ENCODE measurements at regions not wholly inside any gene's neighbourhood (a gene's known extent, or its start where the extent isn't known, plus 50 kb on each side); places are given as distances from the start of the nearest gene placed in this dataset.

- no peaks in the 10 kb centered on the region for H4K20me1 ChIP-seq (replicated peaks; ENCODE audit: control insufficient read depth, insufficient read depth, low read length)
- no peak for DNase-seq (ENCODE audit: extremely low read depth in 1 of 4, low spot score in 3 of 4)
- H3K4me2 ChIP-seq (ENCODE audit: insufficient read depth, low read length), result no peak overlapping the region
- CTCF ChIA-PET (ENCODE audit: low intra/inter-chr PET ratio), result no interaction called here
- in situ Hi-C loops (cut with MboI) (no loop called here), intact Hi-C loops (cut with micrococcal nuclease) (no loop called here)
- no peaks in the 10 kb centered on the region for H3K9me3 ChIP-seq (replicated peaks; ENCODE audit: control insufficient read depth, insufficient read depth, low read depth, low read length)
- no peak for FAIRE-seq
- POLR2A ChIA-PET, result interaction anchor here (1.7 kb wide), 1 partner anchor 9 kb away, joined by 4 read pairs; no protein-coding TSS in a partner anchor
- H3K27me3 ChIP-seq (ENCODE audit: control insufficient read depth in 2 of 2, insufficient read depth in 2 of 2, low read length in 2 of 2), result no peaks in the 10 kb centered on the region
- H3K4me3 ChIP-seq, result no peak overlapping the region
- no peak overlapping the region for H3K9ac ChIP-seq (ENCODE audit: insufficient read depth in 1 of 2, low read depth in 2 of 2, low read length in 2 of 2)
- no peaks in the 10 kb centered on the region for H3K9me1 ChIP-seq (ENCODE audit: control insufficient read depth, insufficient read depth, low read length)
- no TSS peak for BruUV-seq (replicated peaks)
- no peaks in the 10 kb centered on the region for H3K79me2 ChIP-seq (ENCODE audit: control insufficient read depth, insufficient read depth, low read length)
- H3K36me3 ChIP-seq (ENCODE audit: control insufficient read depth, insufficient read depth, low read length), result no peaks in the 10 kb centered on the region
- 0% methylated on average over 6 of the region's 6 CpGs for WGBS (ENCODE audit: insufficient coverage, low coverage, missing lambda C conversion rate)
- no peak overlapping the region for H2AFZ ChIP-seq (ENCODE audit: low read depth, low read length)
- no peaks in the 10 kb centered on the region for H3K4me1 ChIP-seq (replicated peaks in 1 of 2; ENCODE audit: control insufficient read depth in 2 of 2, insufficient read depth in 2 of 2, low read length in 2 of 2)
- TF ChIP-seq ZNF511 (CRISPR knock-in tag; IDR thresholded peaks at IDR 0.05) (no peak), ZBTB12 (CRISPR knock-in tag; IDR thresholded peaks at IDR 0.05) (no peak), IRF9 (tag; IDR thresholded peaks at IDR 0.05) (no peak), ETS1 (conservative IDR thresholded peaks at IDR 0.05; ENCODE audit: control insufficient read depth, low read depth, low read length) (no peak), TEAD1 (CRISPR knock-in tag; IDR thresholded peaks at IDR 0.05) (no peak)
- H3K27ac ChIP-seq (ENCODE audit: extremely low read depth, low read depth, low read length), result no peak overlapping the region
- ATAC-seq, result no peak
Measured at GRCh38 chr7:33814936-33815335, 90.4 kb upstream of the BMPER start.
